GM10248 (cell line): ENCODE measurements at regions not wholly inside any gene's neighbourhood (a gene's known extent, or its start where the extent isn't known, plus 50 kb on each side); places are given as distances from the start of the nearest gene placed in this dataset.
"Not testable (repeated sequence)": the region's sequence is repeated elsewhere in the genome, so short reads cannot be mapped to it uniquely, and the experiment has no call there.

Experiments
- CTCF ChIA-PET: fragments of 300-600 bp; sonication (Branson Sonifier 250); formaldehyde crosslinking; extraction: SDS; loops from one replicate; lab custom pipeline; 2021; ENCODE audit warnings: antibody characterized with exemption; lab: Yijun Ruan, JAX
- POLR2A ChIA-PET: fragments of 350-650 bp; sonication (Branson Sonifier 250); formaldehyde crosslinking; extraction: SDS; loops from one replicate; lab custom pipeline; 2020; ENCODE audit warnings: antibody characterized with exemption; lab: Yijun Ruan, JAX
- DNase-seq: peaks from one replicate; pipeline ENCODE4 v3.0.0; 2012; ENCODE audit errors: extremely low spot score
- TF ChIP-seq, protein P1 (sequence below): IDR thresholded peaks from 2 replicates; pipeline ENCODE4 v1.5.1; 2012; ENCODE audit warnings: mild to moderate bottlenecking, low read depth; ENCODE audit errors: extremely low read depth, missing control alignments, control extremely low read depth

DNA sequence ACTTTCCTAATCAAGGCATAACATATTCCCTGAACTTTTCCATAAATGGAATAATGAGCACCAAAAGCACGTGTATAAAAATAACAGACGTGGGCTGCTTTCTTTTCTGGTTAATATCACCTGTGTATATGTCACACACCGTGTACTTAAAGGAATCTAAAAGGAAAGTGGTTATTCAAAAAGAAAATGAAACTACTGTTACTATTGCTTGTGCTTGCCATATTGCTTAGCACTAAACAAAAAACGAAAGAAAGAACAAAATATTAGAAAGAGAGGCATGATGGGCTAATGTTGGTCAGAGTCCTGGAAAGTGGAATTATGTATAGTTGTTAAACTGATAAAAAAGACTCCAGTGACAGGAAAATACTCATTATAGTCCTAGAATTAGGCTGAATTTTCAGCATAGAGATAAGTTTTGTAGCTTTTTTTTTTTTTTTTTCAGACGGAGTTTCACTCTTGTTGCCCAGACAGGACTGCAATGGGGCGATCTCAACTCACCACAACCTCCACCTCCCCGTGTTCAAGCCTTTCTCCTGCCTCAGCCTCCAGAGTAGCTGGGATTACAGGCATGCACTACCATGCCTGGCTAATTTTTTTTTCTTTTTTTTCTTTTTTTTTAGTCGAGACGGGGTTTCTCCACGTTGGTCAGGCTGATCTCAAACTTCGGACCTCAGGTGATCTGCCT lies 123.2 kb downstream of the PABPC4L start:
- DNase-seq, result peak; percentile 14
- ChIA-PET CTCF (no interaction called here), POLR2A (no interaction called here)
- TF ChIP-seq, protein P1, sequence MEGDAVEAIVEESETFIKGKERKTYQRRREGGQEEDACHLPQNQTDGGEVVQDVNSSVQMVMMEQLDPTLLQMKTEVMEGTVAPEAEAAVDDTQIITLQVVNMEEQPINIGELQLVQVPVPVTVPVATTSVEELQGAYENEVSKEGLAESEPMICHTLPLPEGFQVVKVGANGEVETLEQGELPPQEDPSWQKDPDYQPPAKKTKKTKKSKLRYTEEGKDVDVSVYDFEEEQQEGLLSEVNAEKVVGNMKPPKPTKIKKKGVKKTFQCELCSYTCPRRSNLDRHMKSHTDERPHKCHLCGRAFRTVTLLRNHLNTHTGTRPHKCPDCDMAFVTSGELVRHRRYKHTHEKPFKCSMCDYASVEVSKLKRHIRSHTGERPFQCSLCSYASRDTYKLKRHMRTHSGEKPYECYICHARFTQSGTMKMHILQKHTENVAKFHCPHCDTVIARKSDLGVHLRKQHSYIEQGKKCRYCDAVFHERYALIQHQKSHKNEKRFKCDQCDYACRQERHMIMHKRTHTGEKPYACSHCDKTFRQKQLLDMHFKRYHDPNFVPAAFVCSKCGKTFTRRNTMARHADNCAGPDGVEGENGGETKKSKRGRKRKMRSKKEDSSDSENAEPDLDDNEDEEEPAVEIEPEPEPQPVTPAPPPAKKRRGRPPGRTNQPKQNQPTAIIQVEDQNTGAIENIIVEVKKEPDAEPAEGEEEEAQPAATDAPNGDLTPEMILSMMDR, result no peak

DNA sequence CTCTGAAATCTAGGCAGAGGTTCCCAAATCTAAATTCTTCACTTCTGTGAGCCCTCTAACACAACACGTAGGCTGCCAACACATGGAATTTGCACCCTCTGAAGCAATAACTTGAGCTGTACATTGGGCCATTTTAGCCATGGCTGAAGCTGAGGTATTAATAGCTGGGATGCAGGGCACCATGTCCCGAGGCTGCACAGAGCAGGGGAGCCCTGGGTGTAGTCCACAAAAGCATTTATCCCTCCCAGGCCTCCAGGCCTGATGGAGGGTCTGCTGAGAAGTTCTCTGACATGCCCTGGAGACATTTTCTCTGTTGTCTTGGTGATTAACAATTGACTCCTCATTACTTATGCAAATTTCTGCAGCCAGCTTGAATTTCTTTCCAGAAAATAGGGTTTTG lies 127.9 kb downstream of the PABPC4L start:
- POLR2A ChIA-PET, result no interaction called here
- TF ChIP-seq, protein P1, result no peak
- no peak for DNase-seq
- CTCF ChIA-PET, result no interaction called here

DNA sequence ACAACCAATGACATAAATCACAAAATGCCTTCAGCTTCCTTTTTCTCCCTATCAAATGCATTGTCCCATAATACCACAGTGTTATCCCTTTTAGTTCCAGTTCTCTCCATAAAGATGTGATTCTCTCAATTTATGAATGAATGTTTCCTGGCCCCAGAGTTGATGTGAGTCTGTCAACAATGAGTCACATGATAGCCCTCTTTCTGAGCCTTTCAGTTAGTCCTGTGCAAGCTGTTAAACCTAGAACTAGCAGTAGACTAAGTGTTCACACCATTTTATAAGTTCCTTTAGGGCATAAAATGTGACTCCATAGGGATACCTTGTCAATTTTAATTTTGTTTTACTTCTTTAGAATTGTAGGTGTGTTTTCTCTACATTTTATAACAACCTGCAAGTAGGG lies 129.5 kb downstream of the PABPC4L start:
- POLR2A ChIA-PET, result no interaction called here

DNA sequence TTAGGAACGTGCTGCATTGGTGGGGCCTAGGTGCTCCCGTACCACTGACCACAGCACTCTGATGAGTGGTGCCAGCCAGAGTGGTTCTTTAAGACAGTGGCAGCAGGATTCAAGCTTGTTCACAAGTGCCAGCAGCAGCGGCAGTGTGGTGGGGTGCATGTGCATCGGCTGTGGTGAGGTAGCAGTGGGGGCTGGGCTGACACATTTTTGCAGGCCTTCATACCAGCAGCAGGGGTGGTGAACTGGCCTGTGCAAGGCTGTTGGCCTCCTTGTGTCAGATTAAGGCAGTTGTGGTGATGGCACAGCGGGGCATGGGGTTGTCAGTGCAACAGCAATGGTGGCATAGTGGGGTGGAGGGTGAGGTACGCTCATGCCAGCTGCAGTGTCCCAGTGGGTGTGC lies 131.4 kb downstream of the PABPC4L start:
- TF ChIP-seq, protein P1, result no peak
- ChIA-PET CTCF (no interaction called here), POLR2A (no interaction called here)
- no peak for DNase-seq

More for the DNA sequence above, 129.5 kb downstream of the PABPC4L start:
- no peak for DNase-seq
- TF ChIP-seq, protein P1, result no peak
- CTCF ChIA-PET, result no interaction called here

DNA sequence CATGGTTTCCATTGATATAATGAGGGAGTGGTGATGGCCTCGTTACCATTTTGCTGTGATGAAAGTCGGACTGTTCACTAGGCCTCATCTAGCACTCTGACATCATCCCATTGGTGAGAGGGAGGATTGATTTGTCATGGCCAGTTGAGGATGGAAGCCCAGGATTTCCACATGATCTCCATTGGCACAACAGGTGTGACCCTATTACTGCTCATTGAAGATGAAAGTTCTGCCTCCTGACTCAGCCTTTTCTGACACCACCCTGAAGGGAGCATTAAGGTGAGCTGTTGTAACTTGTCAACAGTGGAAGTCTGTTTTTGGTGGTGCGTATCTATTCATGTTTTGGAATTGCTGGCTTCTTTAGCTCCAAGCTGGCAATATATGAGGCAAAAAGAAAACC lies 144.2 kb downstream of the PABPC4L start:
- CTCF ChIA-PET, result no interaction called here
- POLR2A ChIA-PET, result no interaction called here
- no peak for DNase-seq
- TF ChIP-seq, protein P1, result no peak

DNA sequence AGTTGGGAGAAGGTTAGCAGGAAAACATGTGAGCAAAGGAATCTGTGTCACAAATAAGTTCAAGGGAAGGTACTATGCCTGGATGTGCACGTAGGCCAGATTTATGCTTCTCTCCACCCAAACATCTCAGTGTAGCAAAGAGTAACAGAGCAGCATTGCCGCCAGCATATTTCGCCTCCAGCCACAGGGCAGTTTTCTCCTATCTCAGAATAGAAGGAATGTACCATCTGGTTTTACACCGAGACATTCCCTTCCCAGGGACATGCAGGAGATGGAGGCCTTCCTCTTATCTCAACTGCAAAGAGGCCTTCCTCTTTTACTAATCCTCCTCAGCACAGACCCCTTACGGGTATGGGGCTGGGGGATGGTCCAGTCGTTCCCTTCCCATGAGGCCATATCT lies 155.4 kb downstream of the PABPC4L start:
- DNase-seq, CTCF ChIA-PET, POLR2A ChIA-PET: not testable (repeated sequence)

DNA sequence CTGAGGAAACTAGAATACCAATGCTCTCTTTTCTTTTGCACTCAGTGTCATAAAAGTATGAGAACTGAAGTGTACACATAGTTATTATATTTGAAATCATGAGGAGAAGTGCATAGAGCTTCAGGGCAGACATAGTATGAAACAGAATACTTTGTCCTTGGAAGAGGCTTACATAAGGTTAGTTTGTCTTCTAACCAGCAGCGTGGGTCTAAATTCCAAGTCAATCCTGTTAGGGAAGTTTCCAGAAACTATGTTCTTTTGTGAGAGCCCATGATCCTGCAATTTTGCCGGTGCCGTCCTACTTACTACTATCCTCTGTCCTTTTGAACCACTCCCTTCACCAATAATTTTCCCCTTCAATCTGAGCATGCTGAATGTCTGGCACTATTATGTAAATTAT lies 156.2 kb downstream of the PABPC4L start:
- TF ChIP-seq, protein P1, result no peak
- CTCF ChIA-PET, result interaction anchor here (1.4 kb wide), 1 partner anchor 15 kb away, joined by 6 read pairs; no protein-coding TSS in a partner anchor
- POLR2A ChIA-PET, result no interaction called here
- no peak for DNase-seq
